ENCODE measurements at regions not wholly inside any gene's neighbourhood (a gene's known extent, or its start where the extent isn't known, plus 50 kb on each side); places are given as distances from the start of the nearest gene placed in this dataset.

- DNase-seq (ENCODE audit: low spot score) = no peak
Measured at GRCh38 chr2:175463169-175463568, 281.7 kb upstream of the ATP5MC3 start.

- DNase-seq (ENCODE audit: low spot score) = no peak
Measured at GRCh38 chr2:175462246-175462645, 280.7 kb upstream of the ATP5MC3 start.

DNA sequence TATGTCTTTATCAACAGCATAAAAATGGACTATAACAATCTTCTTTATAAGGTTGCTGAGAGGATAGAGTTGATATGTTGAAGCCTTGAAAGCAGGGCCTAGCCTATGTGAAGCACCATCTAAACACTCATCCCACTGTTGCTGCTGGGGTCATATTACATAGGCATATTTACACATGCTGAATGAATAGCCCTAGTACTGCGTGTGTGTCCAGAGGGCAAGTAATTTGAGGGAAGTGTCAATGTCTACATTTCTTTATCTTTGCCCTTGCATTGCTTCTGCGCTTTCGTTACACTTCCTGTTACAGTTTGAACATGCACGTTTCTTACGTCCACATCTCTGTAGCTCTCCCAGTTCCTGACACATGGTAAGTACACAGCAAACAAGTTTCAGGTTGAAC lies 280.3 kb upstream of the ATP5MC3 start:
- no peak for DNase-seq (ENCODE audit: low spot score)

- no peak for DNase-seq (ENCODE audit: low spot score)
Measured at GRCh38 chr2:175457895-175458448, 276.5 kb upstream of the ATP5MC3 start.

- DNase-seq (ENCODE audit: low spot score) = no peak
Measured at GRCh38 chr2:175454953-175455389, 273.5 kb upstream of the ATP5MC3 start.

DNA sequence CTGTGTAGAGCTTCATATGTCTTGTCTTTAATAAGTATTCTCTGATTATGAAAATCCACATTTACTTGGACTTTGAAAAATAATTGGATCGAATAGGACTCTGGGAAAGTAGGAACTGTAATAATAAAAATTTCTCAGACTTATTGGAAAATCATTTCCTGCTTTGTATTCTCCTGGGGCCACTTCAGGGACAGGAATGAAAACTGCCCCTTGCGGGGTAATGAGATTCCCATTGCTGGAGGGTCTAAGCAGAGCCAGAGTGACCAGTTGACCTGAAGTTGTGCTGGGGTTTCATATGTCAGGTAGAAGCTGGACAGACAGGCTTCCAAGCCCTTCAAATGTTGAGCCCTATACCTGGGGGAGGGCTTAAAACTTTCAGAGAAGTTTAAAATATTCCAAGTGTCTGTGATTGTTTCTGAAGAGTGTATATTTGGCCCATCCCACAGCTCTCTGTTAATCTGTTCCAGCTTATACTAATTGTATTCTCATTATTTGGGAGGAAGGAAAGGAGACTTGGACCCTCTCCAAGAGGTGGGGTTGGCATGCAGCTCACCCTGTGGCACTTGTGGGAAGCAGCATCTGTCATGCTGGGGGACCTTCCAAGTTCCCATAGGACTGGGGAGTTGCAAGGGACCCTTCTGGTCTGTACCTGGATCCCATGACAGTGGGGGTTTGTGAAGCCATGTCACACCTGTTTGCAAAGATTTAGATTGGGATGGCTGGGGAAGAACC lies 268.7 kb upstream of the ATP5MC3 start:
- DNase-seq (ENCODE audit: low spot score) = no peak

DNA sequence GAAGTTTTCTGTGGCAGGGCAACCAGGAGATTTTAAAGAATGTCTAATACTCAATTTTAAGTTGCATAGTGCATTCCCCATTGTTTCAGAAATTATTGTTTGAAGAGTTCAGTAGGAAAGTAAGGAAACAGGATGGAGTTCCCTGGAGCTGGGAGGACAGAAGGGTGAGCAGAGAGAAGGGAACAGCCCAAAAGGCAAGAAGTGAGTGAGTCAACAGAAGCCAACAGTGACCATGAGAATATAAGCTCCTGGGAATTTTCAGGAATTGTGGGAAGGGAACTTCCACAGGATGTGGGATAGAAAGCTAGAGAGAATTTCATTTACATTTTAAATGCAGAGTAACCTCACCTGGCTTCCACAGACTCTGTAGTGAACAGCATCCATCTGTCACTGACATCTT lies 268.1 kb upstream of the ATP5MC3 start:
- DNase-seq (ENCODE audit: low spot score) = no peak

GRCh38 chr2:175446201-175446600 lies 264.7 kb upstream of the ATP5MC3 start:
- no peak for DNase-seq (ENCODE audit: low spot score)

- no peak for DNase-seq (ENCODE audit: low spot score)
Measured at GRCh38 chr2:175445281-175445680, 263.8 kb upstream of the ATP5MC3 start.

DNA sequence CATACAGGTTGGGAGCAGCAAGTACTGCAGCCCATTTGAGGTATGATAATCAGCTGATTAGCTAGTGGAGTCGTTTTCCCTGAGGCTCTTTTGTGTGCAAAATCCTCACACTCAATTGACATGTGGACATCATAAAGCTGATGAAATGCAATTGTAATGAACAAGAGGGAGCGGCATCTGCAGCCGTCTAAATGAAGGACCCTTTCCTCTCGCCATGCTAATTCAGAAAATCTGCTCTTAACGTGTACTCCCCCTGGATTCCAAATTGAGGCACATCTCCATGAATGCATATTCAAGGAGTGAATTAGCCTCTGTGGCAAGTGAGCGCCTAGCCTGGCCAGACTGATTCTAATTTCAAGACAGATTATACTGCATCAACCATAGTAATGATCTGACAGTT lies 260.9 kb upstream of the ATP5MC3 start:
- no peak for DNase-seq (ENCODE audit: low spot score)

GRCh38 chr2:175441181-175441761 lies 259.8 kb upstream of the ATP5MC3 start:
- no peak for DNase-seq (ENCODE audit: low spot score)

DNA sequence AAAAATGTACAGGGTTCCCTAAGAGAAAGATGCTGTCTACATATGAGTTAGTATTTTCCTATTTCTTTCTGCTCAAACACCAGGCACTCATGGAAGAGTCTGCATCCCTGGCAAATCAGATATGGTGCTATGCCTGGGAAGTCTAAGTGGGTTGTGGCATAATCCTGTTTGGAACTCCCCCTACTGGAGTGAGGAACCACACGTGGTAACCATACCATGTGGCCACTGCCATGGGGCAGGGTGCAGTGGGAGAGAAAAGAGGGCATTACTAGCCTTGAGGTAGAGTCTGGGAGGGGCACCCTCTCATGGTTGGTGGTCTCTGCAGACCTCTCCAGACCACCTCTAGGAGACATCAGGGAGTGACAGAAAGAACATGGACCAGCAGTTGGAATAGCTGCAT lies 257.9 kb upstream of the ATP5MC3 start:
- DNase-seq (ENCODE audit: low spot score) = no peak

- no peak for DNase-seq (ENCODE audit: low spot score)
Measured at GRCh38 chr2:175437167-175437566, 255.7 kb upstream of the ATP5MC3 start.

- no peak for DNase-seq (ENCODE audit: low spot score)
Measured at GRCh38 chr2:175436076-175436475, 254.6 kb upstream of the ATP5MC3 start.

GRCh38 chr2:175435012-175435411 lies 253.5 kb upstream of the ATP5MC3 start:
- DNase-seq (ENCODE audit: low spot score) = no peak

DNA sequence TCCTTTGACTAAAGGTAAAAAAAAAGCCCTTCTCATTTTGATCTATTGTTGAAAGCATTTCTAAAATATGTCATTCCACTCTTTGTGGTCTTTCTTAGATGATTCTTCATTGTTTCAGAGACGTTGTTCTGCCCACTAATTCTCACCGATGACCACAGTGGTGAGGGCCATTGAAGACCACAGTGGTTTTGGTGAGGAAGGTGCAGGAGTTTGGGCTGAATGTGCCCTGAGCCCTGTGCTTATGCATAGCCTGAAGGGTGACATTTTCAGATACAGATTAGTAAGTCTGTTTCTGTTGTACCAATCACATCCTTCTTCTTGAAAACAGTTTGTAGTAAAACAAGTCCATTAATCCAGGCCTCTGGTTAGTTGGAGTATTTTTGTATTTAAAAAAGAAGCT lies 251.3 kb upstream of the ATP5MC3 start:
- DNase-seq (ENCODE audit: low spot score) = no peak

DNA sequence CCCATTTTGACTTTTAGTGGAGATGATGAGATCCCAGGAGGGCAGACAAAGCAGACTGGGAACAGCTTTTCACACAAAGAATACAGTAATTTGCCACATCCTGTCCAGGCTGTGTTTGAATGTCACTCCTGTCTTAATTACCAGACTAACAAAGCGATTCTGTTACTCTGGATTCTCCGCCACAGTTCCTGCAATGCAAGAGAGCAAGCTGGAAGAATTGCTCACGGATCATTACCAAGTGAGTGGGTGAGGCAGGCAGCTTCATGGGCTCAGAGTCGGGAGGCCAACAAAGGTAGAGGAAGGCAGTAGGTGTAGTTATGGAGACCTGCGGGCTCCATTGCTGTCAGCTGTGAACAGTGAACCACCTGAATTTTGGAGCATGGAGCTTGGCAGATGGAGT lies 250.5 kb upstream of the ATP5MC3 start:
- no peak for DNase-seq (ENCODE audit: low spot score)

GRCh38 chr2:175431101-175431946 lies 249.8 kb upstream of the ATP5MC3 start:
- DNase-seq (ENCODE audit: low spot score) = no peak

GRCh38 chr2:175430236-175430635 lies 248.7 kb upstream of the ATP5MC3 start:
- DNase-seq (ENCODE audit: low spot score) = no peak

- DNase-seq (ENCODE audit: low spot score) = no peak
Measured at GRCh38 chr2:175418224-175418835, 236.8 kb upstream of the ATP5MC3 start.

GRCh38 chr2:175414882-175415487 lies 233.5 kb upstream of the ATP5MC3 start:
- DNase-seq (ENCODE audit: low spot score) = peak; percentile 79
